Activated T-cell treated with anti-CD3 and anti-CD28 coated beads, Interleukin-2, amount 50 U/mL, for 48 hours (primary cell): ENCODE measurements at regions not wholly inside any gene's neighbourhood (a gene's known extent, or its start where the extent isn't known, plus 50 kb on each side); places are given as distances from the start of the nearest gene placed in this dataset.

ENCODE experiments used
- DNase-seq, 2 experiments: peaks; one replicate each; pipeline ENCODE4 v3.0.0-alpha.2; 2020

DNA sequence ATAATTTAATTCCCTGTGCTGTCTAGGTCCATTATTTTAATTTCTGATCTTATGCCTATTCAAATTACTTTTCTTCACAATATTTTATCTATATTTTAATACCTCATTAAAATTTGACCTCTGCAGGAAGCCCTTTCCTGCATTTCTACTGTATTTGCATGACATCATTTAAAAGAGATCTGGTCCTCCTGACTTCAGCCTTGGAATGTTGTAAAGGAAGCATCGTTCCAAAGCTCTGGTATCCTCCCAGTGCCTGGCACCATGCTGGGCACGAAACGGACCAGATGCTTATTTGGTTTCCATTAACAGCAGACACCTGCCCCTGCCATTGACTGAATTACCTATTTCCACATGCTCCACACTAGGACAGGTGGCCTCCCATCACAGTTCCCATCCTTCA, 247.5 kb downstream of the KLF6 start:
- no peak for DNase-seq

DNA sequence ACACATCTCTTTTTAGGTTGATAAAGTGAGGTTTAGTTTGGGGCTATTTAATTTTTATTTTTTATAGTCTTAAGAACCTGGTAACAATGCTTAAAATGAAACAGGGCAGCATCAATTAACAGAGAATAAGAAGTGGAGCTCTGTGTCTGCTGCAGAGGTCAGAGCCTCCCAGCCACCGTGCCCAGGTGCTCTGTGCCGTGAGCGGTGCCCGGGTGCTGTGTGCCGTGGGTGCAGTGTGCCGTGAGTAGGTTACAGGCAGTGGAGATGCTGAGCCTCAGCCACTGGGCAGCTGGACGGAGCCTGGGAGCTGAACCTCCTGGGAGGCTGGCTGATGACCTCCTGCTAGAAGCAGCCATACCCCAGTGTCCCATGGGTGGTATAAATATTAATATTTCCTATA, 250.0 kb downstream of the KLF6 start:
- no peak for DNase-seq

DNA sequence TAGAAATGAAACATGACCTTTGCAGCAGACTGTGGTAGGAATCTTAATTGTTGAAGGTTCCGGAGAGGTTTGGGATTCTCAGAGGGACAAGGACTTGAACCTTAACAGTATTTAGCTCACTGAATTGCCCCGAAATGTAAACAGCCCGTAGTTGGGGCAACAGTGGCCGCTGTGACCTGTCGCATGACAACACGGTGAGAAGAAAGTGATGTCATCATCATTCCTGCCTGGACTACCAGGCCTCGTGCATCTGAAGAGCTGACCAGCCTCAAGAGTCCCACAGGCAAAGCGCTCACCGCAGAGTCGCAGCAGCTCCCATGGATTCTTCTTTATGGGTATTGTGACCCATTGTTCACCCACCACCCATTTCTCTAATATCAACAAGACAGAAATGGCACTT, 250.6 kb downstream of the KLF6 start:
- no peak for DNase-seq

DNA sequence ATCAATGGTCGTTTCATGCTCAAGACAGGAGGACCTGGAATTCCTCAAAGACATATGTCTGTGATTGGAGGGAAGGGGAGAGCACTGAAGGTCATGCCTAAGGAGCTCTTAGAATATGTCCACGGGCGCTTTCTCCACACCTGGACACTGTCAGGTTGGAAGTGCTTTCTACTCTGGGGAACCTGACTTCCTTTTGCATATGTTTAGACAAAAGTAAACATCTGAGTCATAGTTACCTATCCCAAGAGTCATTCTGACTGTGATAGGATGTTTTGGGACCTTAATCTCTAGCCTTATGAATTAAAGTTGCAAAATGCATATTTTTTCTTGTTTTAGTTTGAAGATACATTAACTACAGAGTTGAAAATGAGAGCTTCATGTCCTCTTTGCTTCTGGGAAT, 251.7 kb downstream of the KLF6 start:
- DNase-seq = no peak

DNA sequence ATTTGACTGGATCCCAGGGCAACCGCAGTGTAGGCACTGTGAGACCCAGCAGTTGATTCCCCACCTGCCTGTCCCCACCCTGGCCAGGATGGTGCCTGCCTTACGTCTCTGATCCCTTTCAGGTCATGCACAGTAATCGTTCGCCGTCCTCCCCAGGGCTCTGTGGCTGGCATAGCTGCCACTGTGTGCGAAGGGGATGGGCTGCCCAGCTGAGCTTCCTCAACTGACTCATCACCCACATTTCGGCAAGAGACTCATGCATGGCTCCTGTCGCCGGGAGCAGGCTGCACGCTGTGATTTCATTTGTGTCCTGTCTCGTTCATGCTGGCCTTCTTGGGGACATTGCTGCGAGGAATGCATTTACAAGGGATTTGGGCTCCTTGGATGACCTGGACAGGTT, 252.4 kb downstream of the KLF6 start:
- no peak for DNase-seq

DNA sequence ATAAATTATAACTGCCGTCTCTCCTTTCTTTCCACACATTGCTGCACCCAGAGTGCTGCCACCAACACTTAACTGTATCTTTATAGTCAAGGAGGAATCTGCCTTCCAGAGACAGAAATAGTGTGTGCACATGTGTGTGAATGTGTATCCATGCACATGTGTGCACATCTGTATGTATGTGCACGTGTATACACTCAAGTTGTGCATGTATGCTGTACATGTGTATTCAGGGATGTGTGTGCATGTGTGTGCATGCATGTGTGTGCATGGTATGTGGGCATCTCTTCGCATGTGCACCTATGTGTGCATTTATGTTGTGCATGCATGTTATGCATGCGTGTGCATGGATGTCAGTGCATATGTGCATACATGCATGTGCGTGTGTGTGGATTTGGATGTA, 253.3 kb downstream of the KLF6 start:
- no peak for DNase-seq

DNA sequence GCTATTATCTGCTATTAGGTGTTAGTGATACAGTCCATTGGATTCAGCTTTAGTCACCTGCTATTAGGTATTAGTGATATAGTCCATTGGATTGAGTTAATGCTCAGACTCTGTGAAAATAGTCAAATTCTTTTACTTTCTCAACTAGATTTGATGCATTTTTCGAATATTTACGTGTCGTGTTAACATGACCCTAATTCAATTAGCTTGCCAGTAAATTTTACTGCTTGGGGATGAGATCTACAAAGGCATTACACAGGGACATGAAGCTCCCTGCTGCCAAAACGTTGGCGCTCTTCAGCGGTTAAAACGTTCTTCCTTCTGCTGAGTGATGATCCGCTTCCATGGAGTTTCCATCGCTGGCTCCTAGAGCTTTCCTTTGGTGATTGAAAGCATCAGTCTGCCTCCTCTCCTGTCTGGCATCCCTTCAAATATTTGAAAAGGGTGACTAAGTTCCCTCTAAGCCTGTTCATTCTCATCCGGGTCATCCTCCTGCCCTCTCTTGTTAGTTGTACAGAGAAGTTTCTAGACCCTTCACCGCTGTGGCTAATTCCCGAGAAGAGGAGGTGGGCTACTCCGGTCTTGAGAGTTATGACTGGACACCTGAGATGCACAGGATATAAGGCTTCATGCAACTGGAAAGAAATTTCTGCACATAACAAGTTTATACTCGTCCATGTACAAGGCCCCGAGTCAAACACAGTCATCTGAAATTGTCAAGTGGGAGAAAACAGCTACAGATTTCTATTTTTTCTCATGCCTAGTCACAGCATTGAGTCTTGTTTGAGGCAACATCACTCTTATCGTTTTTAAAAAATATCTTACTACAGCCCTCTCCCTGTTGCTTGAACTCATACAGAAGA, 254.0 kb downstream of the KLF6 start:
- DNase-seq = no peak

DNA sequence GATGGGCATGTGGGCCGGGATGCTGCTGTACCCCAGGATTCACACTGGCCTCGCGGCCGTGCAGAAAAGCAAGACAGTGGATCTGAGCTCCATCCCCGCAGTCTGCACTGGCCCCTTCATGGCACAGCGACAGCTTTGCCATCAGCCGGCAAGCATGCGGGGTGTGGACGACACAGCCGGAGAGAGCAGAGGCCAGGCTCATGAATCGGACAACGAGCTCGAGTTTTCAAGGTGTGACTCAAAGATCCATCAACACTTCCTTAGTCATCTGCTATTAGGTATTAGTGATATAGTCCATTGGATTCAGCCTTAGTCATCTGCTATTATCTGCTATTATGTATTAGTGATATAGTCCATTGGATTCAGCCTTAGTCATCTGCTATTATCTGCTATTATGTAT, 254.7 kb downstream of the KLF6 start:
- no peak for DNase-seq

DNA sequence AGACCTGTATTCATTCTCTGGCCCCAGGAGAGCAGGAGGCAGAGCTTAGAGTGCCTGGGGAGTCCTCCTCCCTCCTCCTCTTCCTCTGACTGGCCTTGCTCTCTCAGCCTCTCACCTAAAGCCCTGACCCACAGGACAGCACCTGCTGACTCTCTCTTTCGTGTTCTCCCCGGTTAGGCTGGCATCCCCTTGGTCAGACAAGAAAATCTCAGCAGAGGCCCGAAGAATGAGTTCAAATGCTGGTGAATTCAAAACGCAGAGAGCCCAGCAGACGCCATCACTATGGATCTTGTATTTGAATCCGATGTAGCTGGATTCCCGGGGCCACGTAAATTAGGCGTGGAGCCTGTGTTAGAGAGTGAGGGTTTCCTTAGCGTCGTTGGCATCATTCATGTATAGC, 255.3 kb downstream of the KLF6 start:
- no peak for DNase-seq

DNA sequence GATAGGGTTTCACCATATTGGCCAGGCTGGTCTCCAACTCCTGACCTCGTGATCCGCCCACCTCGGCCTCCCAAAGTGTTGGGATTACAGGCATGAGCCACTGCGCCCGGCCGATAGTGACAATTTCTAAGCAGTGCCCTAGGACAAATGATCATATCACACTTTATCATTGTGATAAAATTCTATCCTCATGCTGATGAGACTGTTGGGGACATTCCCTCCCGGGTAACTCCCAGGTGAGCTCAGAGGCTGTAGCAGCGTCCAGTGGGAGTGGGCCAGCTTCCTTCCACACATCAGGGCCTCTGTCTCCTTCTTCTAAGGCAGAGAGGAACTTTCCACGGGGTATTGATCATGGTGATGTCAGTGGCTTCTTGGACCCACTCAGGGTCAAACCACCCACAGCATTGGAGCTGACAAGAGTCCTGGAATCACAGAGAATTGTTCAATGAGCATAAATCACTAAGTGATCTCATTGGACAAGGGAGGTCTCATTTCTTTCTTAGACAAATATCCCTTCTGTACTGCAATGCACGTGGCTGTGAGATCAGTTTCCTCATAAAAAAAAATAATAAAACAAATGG, 256.1 kb downstream of the KLF6 start:
- no peak for DNase-seq

DNA sequence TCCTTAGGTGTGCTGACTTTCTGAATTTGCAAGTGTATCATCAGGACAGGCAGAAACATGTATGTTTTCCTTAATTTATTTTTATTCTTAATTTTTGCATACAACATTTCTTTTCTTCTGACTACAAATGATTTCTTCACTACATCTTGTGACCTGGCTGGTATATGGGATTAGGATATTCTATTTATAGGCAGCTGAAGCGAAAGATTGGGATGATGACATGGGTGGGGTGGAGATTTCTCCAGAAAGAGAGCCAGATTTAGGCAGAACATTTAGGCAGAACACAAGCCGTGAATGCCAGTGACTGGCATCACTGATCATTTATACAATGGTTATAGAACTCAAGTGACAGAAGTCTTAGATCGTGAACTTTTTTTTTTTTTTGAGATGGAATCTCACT, 256.7 kb downstream of the KLF6 start:
- no peak for DNase-seq

DNA sequence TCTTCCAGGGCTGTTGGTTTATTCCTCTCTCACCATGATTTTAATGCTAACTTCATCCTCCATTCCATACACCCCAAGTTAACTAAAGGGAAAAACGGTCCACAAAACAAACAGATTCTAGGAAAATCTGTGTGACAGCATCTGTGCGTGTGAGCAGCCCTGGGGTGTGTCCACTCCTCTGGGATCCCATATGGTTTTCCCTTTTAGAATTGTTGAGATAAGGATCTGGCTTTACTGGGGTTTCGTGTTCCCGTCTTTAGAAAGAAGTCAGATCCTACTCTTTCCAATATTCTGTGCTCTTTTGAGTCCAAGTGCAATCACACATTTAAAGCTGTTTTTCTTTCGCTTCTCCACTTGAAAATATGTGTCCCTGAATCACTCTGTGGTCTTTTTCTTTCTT, 257.1 kb downstream of the KLF6 start:
- no peak for DNase-seq

DNA sequence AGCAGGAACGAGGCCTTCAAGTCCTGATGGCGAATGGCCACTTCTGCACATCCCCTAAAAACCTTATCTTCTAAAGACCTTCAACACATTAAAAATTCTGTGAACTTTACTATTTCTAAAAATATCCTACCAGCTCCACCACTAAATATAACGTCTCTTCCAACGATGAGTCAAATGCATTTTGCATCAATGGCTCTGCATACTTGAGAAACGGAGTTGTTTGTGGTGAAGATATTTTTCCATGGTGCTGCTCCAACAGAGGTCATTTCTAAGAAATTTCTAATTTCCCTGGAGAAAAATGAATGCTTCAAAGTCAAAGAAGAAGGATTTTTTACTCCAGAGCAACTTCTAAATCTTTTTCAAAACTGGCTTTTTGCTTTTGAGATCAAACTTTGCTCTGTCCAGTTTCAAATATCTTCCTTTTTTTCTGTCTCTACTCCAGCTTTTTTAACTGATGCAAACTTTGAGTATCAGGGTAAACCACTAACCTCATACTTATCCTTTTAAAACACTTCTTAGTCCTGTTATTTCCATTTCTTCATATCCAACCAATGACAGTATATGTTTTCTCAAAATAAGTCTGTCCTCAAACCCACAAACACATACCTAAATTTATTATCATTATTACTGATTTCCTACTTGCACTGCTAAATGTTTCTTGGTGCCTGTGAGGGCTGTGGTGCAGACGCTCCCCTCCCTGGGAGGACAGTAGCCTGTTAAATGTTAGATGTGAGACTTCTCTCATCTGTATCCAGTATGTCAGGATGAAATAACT, 258.1 kb downstream of the KLF6 start:
- no peak for DNase-seq

DNA sequence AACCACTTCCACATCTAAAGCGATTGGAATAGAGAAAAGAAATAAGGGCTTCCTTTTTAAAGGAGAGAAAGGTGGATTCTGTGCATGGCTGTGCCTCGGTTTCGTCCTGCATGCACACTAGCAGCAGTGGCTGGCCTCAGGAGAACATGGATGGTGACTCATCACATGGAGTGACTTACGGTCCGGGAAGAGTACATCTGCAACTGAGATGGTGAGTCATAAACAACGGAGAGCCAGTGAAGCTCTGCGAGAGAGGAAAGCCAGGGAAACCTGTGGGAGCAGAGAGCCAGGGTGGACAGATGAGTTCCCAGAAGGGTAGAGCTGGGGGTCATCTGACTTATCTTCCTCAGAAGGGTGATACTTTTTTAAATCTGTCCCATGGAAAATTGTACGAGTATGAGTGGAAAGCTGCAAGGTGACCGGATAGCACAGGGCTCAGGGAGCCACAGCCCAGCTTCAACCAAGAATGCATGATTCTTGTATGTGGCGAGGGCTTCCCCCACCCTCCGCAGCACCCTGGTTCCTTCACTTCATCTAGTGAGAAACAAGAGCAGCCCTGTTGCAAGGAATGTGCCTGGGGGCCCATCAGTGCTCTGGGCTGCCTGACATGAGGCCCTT, 259.1 kb downstream of the KLF6 start:
- no peak for DNase-seq

DNA sequence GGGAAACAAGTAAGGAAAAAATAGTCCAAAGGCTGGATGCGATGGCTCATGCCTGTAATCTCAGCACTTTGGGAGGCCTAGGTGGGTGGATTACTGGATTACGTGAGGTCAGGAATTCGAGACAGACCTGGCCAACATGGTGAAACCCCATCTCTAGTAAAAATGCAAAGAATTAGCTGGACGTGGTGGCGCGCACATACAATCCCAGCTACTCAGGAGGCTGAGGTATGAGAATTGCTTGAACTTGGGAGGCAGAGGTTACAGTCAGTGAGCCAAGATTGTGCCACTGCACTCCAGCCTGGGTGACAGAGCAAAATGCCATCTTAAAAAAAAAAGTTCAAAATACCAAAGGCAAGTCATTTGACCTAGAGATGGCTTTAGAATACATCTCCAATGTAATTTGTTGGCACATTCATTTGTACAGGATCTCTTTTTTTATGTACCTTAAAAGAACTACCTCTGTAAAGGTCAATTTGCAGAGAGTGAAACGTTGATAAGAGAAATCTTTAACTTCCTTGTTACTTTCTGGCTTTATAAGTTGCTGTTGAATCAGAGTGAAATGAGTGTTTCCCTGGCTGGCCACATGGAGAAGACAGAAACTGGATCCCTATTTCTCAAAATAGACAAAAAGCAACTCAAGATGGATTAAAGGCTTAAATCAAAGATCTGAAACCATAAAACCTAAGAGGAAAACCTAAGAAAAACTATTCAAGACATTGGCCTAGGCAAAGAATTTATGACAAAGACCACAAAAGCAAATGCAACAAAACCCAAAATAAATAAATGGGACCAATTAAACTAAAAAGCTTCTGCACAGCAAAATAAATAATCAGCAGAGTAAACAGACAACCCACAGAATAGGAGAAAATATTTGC, 260.7 kb downstream of the KLF6 start:
- DNase-seq = no peak

DNA sequence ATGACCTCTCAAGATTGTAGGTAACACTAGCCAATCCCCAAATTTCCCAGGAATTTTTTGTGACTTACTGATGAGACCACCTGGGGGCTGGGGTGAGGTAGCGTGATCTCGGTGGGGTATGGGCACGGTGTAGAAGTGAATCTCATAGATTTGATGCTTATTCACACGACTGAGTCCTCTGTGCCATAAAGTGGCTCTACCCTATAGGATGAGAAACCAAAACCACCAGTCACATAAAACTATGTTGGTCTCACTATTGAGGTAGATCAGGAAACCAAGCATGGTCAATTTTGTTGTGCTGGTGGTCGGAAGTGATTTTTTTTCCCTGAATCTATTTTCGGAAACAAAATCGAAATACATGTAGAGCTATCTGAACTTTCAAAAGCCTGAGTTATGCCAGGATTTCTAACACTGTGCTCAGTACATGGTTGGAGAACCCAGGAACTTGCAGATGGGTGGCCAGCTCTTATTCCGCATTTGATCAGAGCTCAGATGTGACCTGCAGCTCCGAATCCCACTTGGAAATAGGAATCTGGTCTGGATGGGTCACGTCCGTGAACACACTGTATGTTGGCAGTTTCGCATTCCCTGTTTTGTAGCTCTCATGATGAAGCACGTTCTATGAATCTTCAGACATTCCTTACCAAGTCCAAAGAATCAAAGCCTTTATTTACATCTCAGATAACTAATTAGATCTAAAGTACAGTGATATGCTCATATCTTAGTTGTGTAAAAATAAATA, 261.5 kb downstream of the KLF6 start:
- DNase-seq = no peak

DNA sequence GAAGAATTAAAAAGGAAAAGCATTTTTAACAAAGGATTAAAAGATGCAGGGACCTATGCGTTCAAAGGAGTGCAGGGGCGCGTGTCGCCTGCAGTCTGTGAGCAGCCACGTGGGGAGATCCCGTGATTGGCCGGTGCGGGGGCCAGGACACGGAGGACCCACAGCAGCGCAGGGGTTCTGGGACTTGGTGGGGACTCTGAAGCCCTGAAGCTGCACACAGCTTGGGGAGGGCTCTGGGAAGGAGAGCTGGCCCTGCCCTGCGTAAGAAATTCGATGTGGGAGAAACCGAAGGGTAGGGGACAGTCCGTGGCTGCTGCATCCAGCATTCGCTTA, 268.1 kb downstream of the KLF6 start:
- no peak for DNase-seq

DNA sequence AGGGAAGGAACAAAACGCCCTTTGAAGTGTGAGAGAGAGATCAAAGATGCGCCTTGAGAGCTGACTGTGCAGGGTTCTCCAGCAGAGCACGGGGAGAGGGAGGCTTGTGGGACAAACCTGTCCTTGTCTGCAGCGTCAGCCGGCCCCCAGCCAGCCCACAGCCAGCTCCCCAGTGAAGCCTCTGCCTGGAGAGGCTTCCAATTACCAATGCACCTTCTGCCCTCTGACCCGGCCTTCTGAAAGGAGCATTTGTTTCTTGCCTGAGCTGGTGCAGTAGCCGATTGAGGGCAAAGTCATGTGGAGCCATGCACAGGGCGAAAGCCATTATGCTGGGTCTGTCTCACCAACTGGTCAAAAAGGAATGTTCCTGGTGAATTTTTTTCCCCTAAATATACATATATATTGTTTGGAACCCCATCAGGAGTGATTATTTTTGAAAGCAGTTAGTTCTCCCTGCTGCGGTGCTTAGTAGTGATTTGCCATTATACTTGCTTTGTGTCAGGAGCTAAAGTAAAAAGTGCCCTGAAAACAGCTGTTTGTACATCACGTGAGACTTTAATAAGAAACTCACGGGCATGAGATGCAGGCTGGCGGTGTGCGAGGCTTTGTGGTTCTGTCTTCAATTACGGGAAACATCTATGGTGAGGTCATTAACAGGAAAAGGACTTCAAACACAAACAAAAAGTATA, 268.6 kb downstream of the KLF6 start:
- no peak for DNase-seq

DNA sequence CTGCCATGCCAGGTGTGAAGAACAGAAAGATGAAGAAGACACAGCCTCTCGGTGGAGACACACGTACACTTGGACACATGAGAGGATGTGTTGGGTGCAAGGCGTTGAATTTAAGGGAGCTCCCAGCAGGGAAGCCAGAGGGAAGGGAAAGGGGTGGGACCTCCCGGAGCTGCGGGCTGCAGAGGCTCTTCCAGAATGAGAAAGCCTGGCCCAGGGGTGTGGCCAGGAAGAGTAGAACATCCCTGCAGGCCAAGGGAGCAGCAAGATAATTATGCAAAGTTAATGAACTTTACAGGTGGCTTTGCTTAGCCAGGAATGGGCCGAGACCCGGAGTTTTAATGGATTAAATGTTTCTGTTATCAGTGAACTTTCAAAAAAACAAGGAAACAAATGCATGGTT, 270.3 kb downstream of the KLF6 start:
- DNase-seq = no peak

DNA sequence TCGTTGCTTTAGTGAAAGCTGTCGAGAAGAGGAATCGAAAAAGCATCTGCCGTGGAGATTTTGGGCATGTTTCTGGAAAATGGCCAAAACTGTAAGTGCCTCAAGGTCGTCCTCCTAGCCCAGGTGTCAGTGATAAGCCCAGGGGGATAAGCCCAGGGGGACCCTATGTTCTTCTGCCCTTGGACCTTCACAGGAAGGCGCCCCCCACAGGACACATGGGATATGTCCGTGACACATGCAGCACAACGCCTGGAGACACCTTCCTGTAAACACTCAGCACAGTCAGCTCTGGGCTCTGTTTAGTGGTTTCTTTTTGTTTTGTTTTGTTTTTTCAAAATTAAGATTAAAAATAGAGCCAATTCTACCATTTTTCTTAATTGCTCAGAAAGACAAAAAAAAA, 272.7 kb downstream of the KLF6 start:
- no peak for DNase-seq

DNA sequence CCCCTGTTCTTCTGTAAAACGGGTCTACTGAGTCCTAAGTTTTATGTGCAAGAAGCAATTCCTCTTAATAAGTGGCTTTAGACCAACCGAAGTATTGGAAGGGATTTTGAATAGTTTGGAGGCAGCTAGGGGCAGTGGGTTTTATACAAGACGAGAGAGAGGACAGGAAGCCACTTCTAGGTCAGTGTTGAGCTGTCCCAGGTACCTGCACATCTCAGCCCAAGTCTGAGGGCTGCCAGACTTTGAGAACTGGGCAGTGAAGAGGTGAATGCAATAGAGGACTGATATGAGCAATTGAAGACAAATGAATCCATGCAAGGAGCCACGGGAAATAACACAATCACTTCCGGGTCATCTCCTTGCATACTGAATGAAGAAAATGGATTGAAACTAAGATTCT, 273.5 kb downstream of the KLF6 start:
- no peak for DNase-seq
